ENCODE measurements at regions not wholly inside any gene's neighbourhood (a gene's known extent, or its start where the extent isn't known, plus 50 kb on each side); places are given as distances from the start of the nearest gene placed in this dataset.

DNA sequence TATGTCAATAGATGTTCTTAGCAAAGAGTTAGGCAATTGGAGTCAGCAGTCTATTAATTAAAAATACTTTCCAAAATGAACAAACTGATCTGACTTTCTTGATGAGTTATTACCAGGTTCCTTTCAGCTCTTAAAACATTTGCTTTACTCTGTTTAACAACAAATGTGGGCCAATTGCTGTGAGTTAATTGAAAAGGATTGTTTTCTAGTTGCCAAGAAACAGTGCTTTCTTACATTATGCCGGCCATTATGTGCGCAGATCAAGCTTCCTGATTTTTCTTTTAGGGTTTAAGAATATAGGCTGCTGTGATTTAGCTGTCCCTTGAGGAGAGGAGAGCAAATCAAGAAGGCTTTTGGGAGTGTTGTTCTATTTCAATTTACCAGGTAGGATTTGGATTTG lies 50.5 kb upstream of the ITPRID2 start:
- DNase-seq, result no peak
